ENCODE measurements at regions not wholly inside any gene's neighbourhood (a gene's known extent, or its start where the extent isn't known, plus 50 kb on each side); places are given as distances from the start of the nearest gene placed in this dataset.

DNA sequence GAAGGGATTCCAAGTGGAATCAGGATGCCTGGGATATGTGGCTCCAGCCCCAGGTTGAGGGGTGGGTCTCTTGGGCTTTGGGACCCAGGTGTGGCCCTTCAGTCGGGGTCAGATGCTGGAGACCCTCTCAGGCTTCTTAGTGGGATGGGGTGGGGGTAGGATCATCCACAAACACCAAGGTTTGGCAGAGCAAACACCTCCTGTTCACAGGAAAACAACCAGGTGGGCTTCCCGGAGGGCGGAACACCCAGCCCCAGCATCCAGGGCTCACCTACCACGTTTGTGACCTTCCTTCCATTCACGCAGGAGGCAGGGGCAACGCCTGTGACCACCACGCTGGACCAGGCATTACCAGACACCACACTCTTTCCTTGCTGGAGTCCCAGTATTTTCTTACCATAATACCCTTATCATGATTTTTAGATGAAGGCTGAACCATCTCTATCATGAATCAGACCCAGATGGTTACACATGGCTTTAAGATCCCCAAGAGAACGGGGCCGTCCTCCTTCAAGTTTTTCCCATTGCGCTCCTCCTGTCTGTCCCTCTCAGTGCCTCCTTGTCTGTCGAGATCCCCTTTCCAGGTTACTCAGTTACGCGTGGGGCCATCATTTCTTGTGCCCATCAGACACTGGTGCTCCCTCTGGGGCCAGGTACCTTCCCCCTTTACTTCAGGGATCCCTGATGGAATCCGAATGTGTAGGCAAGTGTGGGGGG lies 428.2 kb downstream of the NPHP4 start:
- TF ChIP-seq POLR2A (IDR thresholded peaks at IDR 0.05; ENCODE audit: low read depth, low read length) (no peak), CBX5 (IDR thresholded peaks at IDR 0.05; ENCODE audit: low read depth) (no peak), CBFB (IDR thresholded peaks at IDR 0.05; ENCODE audit: low read depth) (no peak), NR2C1 (IDR thresholded peaks at IDR 0.05) (no peak), RAD21 (IDR thresholded peaks at IDR 0.05; ENCODE audit: insufficient read depth, low read depth, low read length) (no peak), EP300 (IDR thresholded peaks at IDR 0.05; ENCODE audit: borderline replicate concordance in 1 of 2, control insufficient read depth in 1 of 2, low read depth in 2 of 2, low read length in 2 of 2) (no peak), MXI1 (IDR thresholded peaks at IDR 0.05; ENCODE audit: low read depth, low read length) (no peak), YBX1 (IDR thresholded peaks at IDR 0.05) (no peak), NFIC (IDR thresholded peaks at IDR 0.05; ENCODE audit: low read depth, low read length) (no peak), NFYA (IDR thresholded peaks at IDR 0.05; ENCODE audit: borderline replicate concordance, low read depth, low read length) (no peak), BHLHE40 (IDR thresholded peaks at IDR 0.05; ENCODE audit: borderline replicate concordance in 1 of 2, low read depth in 2 of 2, low read length in 1 of 2) (no peak)
- TF ChIP-seq, protein P1, sequence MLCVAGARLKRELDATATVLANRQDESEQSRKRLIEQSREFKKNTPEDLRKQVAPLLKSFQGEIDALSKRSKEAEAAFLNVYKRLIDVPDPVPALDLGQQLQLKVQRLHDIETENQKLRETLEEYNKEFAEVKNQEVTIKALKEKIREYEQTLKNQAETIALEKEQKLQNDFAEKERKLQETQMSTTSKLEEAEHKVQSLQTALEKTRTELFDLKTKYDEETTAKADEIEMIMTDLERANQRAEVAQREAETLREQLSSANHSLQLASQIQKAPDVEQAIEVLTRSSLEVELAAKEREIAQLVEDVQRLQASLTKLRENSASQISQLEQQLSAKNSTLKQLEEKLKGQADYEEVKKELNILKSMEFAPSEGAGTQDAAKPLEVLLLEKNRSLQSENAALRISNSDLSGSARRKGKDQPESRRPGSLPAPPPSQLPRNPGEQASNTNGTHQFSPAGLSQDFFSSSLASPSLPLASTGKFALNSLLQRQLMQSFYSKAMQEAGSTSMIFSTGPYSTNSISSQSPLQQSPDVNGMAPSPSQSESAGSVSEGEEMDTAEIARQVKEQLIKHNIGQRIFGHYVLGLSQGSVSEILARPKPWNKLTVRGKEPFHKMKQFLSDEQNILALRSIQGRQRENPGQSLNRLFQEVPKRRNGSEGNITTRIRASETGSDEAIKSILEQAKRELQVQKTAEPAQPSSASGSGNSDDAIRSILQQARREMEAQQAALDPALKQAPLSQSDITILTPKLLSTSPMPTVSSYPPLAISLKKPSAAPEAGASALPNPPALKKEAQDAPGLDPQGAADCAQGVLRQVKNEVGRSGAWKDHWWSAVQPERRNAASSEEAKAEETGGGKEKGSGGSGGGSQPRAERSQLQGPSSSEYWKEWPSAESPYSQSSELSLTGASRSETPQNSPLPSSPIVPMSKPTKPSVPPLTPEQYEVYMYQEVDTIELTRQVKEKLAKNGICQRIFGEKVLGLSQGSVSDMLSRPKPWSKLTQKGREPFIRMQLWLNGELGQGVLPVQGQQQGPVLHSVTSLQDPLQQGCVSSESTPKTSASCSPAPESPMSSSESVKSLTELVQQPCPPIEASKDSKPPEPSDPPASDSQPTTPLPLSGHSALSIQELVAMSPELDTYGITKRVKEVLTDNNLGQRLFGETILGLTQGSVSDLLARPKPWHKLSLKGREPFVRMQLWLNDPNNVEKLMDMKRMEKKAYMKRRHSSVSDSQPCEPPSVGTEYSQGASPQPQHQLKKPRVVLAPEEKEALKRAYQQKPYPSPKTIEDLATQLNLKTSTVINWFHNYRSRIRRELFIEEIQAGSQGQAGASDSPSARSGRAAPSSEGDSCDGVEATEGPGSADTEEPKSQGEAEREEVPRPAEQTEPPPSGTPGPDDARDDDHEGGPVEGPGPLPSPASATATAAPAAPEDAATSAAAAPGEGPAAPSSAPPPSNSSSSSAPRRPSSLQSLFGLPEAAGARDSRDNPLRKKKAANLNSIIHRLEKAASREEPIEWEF (IDR thresholded peaks at IDR 0.05; ENCODE audit: insufficient replicate concordance, low read depth, low read length), result no peak
- TF ChIP-seq, protein P2, sequence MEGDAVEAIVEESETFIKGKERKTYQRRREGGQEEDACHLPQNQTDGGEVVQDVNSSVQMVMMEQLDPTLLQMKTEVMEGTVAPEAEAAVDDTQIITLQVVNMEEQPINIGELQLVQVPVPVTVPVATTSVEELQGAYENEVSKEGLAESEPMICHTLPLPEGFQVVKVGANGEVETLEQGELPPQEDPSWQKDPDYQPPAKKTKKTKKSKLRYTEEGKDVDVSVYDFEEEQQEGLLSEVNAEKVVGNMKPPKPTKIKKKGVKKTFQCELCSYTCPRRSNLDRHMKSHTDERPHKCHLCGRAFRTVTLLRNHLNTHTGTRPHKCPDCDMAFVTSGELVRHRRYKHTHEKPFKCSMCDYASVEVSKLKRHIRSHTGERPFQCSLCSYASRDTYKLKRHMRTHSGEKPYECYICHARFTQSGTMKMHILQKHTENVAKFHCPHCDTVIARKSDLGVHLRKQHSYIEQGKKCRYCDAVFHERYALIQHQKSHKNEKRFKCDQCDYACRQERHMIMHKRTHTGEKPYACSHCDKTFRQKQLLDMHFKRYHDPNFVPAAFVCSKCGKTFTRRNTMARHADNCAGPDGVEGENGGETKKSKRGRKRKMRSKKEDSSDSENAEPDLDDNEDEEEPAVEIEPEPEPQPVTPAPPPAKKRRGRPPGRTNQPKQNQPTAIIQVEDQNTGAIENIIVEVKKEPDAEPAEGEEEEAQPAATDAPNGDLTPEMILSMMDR (IDR thresholded peaks at IDR 0.05 in 2 of 3, conservative IDR thresholded peaks at IDR 0.05 in 1 of 3; ENCODE audit: control insufficient read depth in 2 of 3, extremely low read depth in 1 of 3, insufficient read depth in 1 of 3, low read depth in 3 of 3, low read length in 3 of 3), result no peak
